SK-N-SH (cell line): ENCODE measurements at regions not wholly inside any gene's neighbourhood (a gene's known extent, or its start where the extent isn't known, plus 50 kb on each side); places are given as distances from the start of the nearest gene placed in this dataset.

ENCODE experiments used
- CTCF ChIA-PET: fragments of 300-600, 350-600 bp; formaldehyde crosslinking; extraction: SDS; loops from one replicate; lab custom pipeline; 2021; lab: Yijun Ruan, JAX
- POLR2A ChIA-PET: fragments of 350-600 bp; sonication (Branson Sonifier 250); formaldehyde crosslinking; extraction: SDS; loops from one replicate; lab custom pipeline; 2020; ENCODE audit warnings: antibody characterized with exemption, inconsistent platforms; lab: Yijun Ruan, JAX
- DNase-seq: peaks from one replicate; pipeline ENCODE4 v3.0.0; 2012
- H2AFZ ChIP-seq: fragments of 200-600 bp; sonication (generic); 2 replicates; pipeline ENCODE4 v1.8.1; 2016; ENCODE audit warnings: antibody characterized with exemption, mild to moderate bottlenecking, low read depth
- H3F3A ChIP-seq: fragments of 200-600 bp; sonication (generic); replicated peaks from 2 replicates; pipeline ENCODE3; 2016; ENCODE audit warnings: antibody characterized with exemption, mild to moderate bottlenecking; ENCODE audit not compliant: insufficient read depth
- H3K27ac ChIP-seq, 2 experiments: fragments of 200-500 bp in 1 of 2; fragments of 200-600 bp in 1 of 2; sonication (Bioruptor generic) in 1 of 2; sonication (generic), shearing (Covaris generic) in 1 of 2; 2 replicates each; pipeline versions ENCODE4 v1.5.1 to v1.6.1; 2014 to 2016; ENCODE audit warnings: low read depth in 2 of 2, inconsistent platforms in 1 of 2, low read length in 1 of 2, mild to moderate bottlenecking in 1 of 2, mixed read lengths in 1 of 2
- H3K27me3 ChIP-seq: fragments of 200-600 bp; sonication (generic), shearing (Covaris generic); 2 replicates; pipeline ENCODE4 v1.6.1; 2016; ENCODE audit warnings: mixed run types; ENCODE audit not compliant: insufficient read depth
- H3K36me3 ChIP-seq, 2 experiments: fragments of 200-500 bp in 1 of 2; fragments of 200-600 bp in 1 of 2; sonication (Bioruptor generic) in 1 of 2; sonication (generic) in 1 of 2; replicated peaks in 1 of 2; 2 replicates each; pipeline versions ENCODE3 to v1.5.1; 2014 to 2016; ENCODE audit warnings: low read length in 1 of 2, mild to moderate bottlenecking in 1 of 2; ENCODE audit not compliant: insufficient read depth in 2 of 2, control insufficient read depth in 1 of 2
- H3K4me1 ChIP-seq, 2 experiments: fragments of 200-500 bp in 1 of 2; fragments of 200-600 bp in 1 of 2; sonication (Bioruptor generic) in 1 of 2; sonication (generic), shearing (Covaris generic) in 1 of 2; 2 replicates each; pipeline versions ENCODE4 v1.5.1 to v1.6.1; 2014 to 2016; ENCODE audit warnings: low read depth in 1 of 2, low read length in 1 of 2, mixed run types in 1 of 2; ENCODE audit not compliant: insufficient read depth in 2 of 2, control insufficient read depth in 1 of 2
- H3K4me2 ChIP-seq: fragments of 200-600 bp; sonication (generic), shearing (Covaris generic); 2 replicates; pipeline ENCODE4 v1.6.1; 2017; ENCODE audit warnings: mixed run types
- H3K4me3 ChIP-seq, 2 experiments: fragments of 200-500 bp in 1 of 2; fragments of 200-600 bp in 1 of 2; sonication (Bioruptor generic) in 1 of 2; sonication (generic), shearing (Covaris generic) in 1 of 2; 2 replicates each; pipeline versions ENCODE4 v1.5.1 to v1.8.1; 2014 to 2016; ENCODE audit warnings: low read depth in 2 of 2, inconsistent platforms in 1 of 2, low read length in 1 of 2, mild to moderate bottlenecking in 1 of 2, mixed read lengths in 1 of 2, moderate library complexity in 1 of 2
- H3K79me2 ChIP-seq: fragments of 200-600 bp; sonication (generic); 2 replicates; pipeline ENCODE4 v1.8.1; 2017; ENCODE audit warnings: mild to moderate bottlenecking; ENCODE audit not compliant: insufficient read depth
- H3K9ac ChIP-seq: fragments of 200-600 bp; sonication (generic); 2 replicates; pipeline ENCODE4 v1.6.1; 2017; ENCODE audit warnings: mixed run types
- H3K9me2 ChIP-seq: fragments of 200-600 bp; sonication (generic); 2 replicates; pipeline ENCODE4 v1.6.1; 2017; ENCODE audit warnings: mixed run types
- H3K9me3 ChIP-seq: fragments of 200-600 bp; sonication (generic); 2 replicates; pipeline ENCODE4 v1.6.1; 2017; ENCODE audit warnings: mixed run types, mild to moderate bottlenecking, moderate library complexity
- H4K20me1 ChIP-seq: fragments of 200-600 bp; sonication (generic); 2 replicates; pipeline ENCODE4 v1.6.1; 2017; ENCODE audit warnings: mild to moderate bottlenecking, mixed run types; ENCODE audit not compliant: insufficient read depth
- CHD2 ChIP-seq: fragments of 150-350 bp; IDR thresholded peaks from 2 replicates; pipeline ENCODE4 v1.6.1; 2018; ENCODE audit warnings: low read length; ENCODE audit not compliant: partially characterized antibody
- CTCF ChIP-seq: fragments of 200-600 bp; sonication (generic); IDR thresholded peaks from 2 replicates; pipeline ENCODE4 v1.6.1; 2017; ENCODE audit warnings: antibody characterized with exemption, mild to moderate bottlenecking, moderate library complexity
- EZH2phosphoT487 ChIP-seq: fragments of 200-600 bp; sonication (generic); IDR thresholded peaks from 2 replicates; pipeline ENCODE4 v1.6.1; 2017; ENCODE audit warnings: low read depth, mixed run types, mild to moderate bottlenecking, antibody characterized with exemption, moderate library complexity, borderline replicate concordance
- FOSL2 ChIP-seq: IDR thresholded peaks from 2 replicates; pipeline ENCODE4 v1.4.0; 2012; ENCODE audit warnings: low read depth, mild to moderate bottlenecking, moderate library complexity, borderline replicate concordance
- IRF3 ChIP-seq: fragments of 150-350 bp; IDR thresholded peaks from 2 replicates; pipeline ENCODE4 v1.6.1; 2016; ENCODE audit warnings: mild to moderate bottlenecking, low read depth, low read length
- MAX ChIP-seq: IDR thresholded peaks from 2 replicates; pipeline ENCODE4 v1.4.0; 2012; ENCODE audit warnings: low read depth
- MEF2A ChIP-seq: IDR thresholded peaks from 2 replicates; pipeline ENCODE4 v1.4.0; 2012; ENCODE audit warnings: low read depth, borderline replicate concordance
- MXI1 ChIP-seq: IDR thresholded peaks from 2 replicates; pipeline ENCODE4 v1.6.1; 2012; ENCODE audit warnings: mild to moderate bottlenecking, low read depth, low read length, improper control_type of control experiment
- NFIC ChIP-seq: IDR thresholded peaks from 2 replicates; pipeline ENCODE4 v1.4.0; 2012; ENCODE audit warnings: borderline replicate concordance
- NRF1 ChIP-seq: IDR thresholded peaks from 2 replicates; pipeline ENCODE4 v1.6.1; 2012; ENCODE audit warnings: low read depth, mild to moderate bottlenecking, low read length
- RAD21 ChIP-seq: IDR thresholded peaks from 2 replicates; pipeline ENCODE4 v1.6.1; 2012; ENCODE audit warnings: mild to moderate bottlenecking, low read length
- RCOR1 ChIP-seq: fragments of 150-350 bp; IDR thresholded peaks from 2 replicates; pipeline ENCODE4 v1.6.1; 2017; ENCODE audit warnings: antibody characterized with exemption, low read length
- RFX5 ChIP-seq: IDR thresholded peaks from 2 replicates; pipeline ENCODE4 v1.6.1; 2012; ENCODE audit warnings: mild to moderate bottlenecking, improper control_type of control experiment, low read length
- RXRA ChIP-seq: IDR thresholded peaks from 2 replicates; pipeline ENCODE4 v1.4.0; 2012; ENCODE audit warnings: low read depth, mild to moderate bottlenecking, borderline replicate concordance
- SIN3A ChIP-seq: IDR thresholded peaks from 2 replicates; pipeline ENCODE4 v1.6.1; 2012; ENCODE audit warnings: low read depth, mild to moderate bottlenecking, low read length, moderate library complexity, borderline replicate concordance
- TCF12 ChIP-seq: IDR thresholded peaks from 2 replicates; pipeline ENCODE4 v1.4.0; 2012
- TEAD4 ChIP-seq: IDR thresholded peaks from 2 replicates; pipeline ENCODE4 v1.4.0; 2012; ENCODE audit warnings: mild to moderate bottlenecking, borderline replicate concordance; ENCODE audit not compliant: insufficient read depth
- WGBS: methylation state at CpG from one replicate; pipeline ENCODE4 v1.1.6; 2017; ENCODE audit warnings: low lambda C conversion rate; 5-methylcytosine and 5-hydroxymethylcytosine counted together
- TF ChIP-seq, protein P1 (sequence below): IDR thresholded peaks from 2 replicates; pipeline ENCODE4 v1.4.0; 2012; ENCODE audit warnings: low read depth, borderline replicate concordance
- TF ChIP-seq, protein P2 (sequence below): IDR thresholded peaks from 2 replicates; pipeline ENCODE4 v1.4.0; 2012; ENCODE audit warnings: low read depth, borderline replicate concordance

DNA sequence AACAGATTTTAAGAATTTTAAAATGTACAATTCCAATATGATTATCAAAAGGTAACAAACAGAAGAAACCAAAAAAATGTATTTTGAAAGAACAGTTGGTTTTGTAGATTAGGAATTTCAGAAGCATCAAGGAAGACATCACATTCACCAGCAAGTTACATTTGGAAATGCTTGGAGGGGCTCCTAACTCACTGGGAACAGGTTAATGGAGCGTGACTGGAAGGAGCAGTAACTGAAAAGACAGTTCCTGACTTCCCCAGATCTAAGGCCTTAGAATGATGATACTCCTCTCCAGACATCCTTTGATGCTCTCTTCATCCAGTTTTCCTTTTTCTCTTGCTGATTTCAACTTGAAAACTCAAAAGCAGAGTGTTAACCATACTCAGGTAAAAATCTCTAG, 220.0 kb upstream of the EGLN3 start:
- no peaks in the 10 kb centered on the region for H4K20me1 ChIP-seq
- H3K36me3 ChIP-seq = no peaks in the 10 kb centered on the region
- no peak overlapping the region for H3K9ac ChIP-seq
- no peak for TF ChIP-seq CTCF
- no peak for TF ChIP-seq MEF2A
- TF ChIP-seq EZH2phosphoT487 = no peak
- TF ChIP-seq RCOR1 = no peak
- TF ChIP-seq NRF1 = no peak
- TF ChIP-seq CHD2 = no peak
- TF ChIP-seq RAD21 = no peak
- TF ChIP-seq MXI1 = no peak
- TF ChIP-seq, protein P1, sequence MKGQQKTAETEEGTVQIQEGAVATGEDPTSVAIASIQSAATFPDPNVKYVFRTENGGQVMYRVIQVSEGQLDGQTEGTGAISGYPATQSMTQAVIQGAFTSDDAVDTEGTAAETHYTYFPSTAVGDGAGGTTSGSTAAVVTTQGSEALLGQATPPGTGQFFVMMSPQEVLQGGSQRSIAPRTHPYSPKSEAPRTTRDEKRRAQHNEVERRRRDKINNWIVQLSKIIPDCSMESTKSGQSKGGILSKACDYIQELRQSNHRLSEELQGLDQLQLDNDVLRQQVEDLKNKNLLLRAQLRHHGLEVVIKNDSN = no peak
- no peak for TF ChIP-seq RXRA
- no peak for TF ChIP-seq MAX
- TF ChIP-seq IRF3 = no peak
- TF ChIP-seq SIN3A = no peak
- no peak for TF ChIP-seq TCF12
- TF ChIP-seq NFIC = no peak
- TF ChIP-seq RFX5 = no peak
- no peak for TF ChIP-seq FOSL2
- TF ChIP-seq, protein P2, sequence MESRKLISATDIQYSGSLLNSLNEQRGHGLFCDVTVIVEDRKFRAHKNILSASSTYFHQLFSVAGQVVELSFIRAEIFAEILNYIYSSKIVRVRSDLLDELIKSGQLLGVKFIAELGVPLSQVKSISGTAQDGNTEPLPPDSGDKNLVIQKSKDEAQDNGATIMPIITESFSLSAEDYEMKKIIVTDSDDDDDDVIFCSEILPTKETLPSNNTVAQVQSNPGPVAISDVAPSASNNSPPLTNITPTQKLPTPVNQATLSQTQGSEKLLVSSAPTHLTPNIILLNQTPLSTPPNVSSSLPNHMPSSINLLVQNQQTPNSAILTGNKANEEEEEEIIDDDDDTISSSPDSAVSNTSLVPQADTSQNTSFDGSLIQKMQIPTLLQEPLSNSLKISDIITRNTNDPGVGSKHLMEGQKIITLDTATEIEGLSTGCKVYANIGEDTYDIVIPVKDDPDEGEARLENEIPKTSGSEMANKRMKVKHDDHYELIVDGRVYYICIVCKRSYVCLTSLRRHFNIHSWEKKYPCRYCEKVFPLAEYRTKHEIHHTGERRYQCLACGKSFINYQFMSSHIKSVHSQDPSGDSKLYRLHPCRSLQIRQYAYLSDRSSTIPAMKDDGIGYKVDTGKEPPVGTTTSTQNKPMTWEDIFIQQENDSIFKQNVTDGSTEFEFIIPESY = no peak
- no peak for TF ChIP-seq TEAD4
- no peak overlapping the region for H3K4me2 ChIP-seq
- ChIA-PET CTCF (interaction anchor here (1.1 kb wide), 1 partner anchor 21 kb away, joined by 3 read pairs; no protein-coding TSS in a partner anchor), POLR2A (no interaction called here)
- no peaks in the 10 kb centered on the region for H3K9me2 ChIP-seq
- H3K27me3 ChIP-seq = peaks cover 3% of the 10 kb centered on the region; the same call in 1 of the 2 replicates
- no peaks in the 10 kb centered on the region for H3K9me3 ChIP-seq
- no peak overlapping the region for H2AFZ ChIP-seq
- H3K4me1 ChIP-seq = no peaks in the 10 kb centered on the region
- DNase-seq = no peak
- no peak overlapping the region for H3K27ac ChIP-seq
- no peaks in the 10 kb centered on the region for H3K79me2 ChIP-seq
- no peak overlapping the region for H3K4me3 ChIP-seq
- no peaks in the 10 kb centered on the region for H3F3A ChIP-seq
- WGBS = 29% methylated on average over 1 of the region's 1 CpG
